Hypothalamus (tissue), 51 donors: ENCODE measurements at regions not wholly inside any gene's neighbourhood (a gene's known extent, or its start where the extent isn't known, plus 50 kb on each side); places are given as distances from the start of the nearest gene placed in this dataset.

Source experiments
- DNase-seq, 51 donors: peaks; one replicate each; lab custom pipeline; 2025; lab: John Stamatoyannopoulos, UW

GRCh38 chr3:34686541-34686940 is 888.1 kb downstream of the PDCD6IP start:
- no peak for DNase-seq

- no peak for DNase-seq
Measured at GRCh38 chr3:34687671-34688070, 889.2 kb downstream of the PDCD6IP start.

DNA sequence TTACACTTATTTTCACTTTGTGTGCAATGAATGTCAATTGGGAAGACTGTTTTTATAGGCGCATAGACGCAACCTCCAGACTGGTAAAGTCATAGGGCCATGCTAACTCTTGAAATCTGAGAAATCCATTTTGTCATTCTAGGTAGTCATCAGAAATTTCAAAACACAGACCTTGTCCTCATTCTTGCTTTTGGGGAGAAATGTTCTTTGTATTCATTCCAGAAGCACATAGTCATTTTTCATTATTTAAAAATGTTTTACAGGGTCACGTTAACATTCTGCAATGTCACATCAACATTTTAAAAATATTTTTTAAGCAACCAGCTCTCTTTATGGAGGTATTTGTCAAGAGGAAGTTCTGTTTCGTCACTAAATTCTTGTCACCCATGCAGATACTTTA is 898.4 kb downstream of the PDCD6IP start:
- no peak for DNase-seq

- DNase-seq, result no peak
Measured at GRCh38 chr3:34703053-34703452, 904.6 kb downstream of the PDCD6IP start.

DNA sequence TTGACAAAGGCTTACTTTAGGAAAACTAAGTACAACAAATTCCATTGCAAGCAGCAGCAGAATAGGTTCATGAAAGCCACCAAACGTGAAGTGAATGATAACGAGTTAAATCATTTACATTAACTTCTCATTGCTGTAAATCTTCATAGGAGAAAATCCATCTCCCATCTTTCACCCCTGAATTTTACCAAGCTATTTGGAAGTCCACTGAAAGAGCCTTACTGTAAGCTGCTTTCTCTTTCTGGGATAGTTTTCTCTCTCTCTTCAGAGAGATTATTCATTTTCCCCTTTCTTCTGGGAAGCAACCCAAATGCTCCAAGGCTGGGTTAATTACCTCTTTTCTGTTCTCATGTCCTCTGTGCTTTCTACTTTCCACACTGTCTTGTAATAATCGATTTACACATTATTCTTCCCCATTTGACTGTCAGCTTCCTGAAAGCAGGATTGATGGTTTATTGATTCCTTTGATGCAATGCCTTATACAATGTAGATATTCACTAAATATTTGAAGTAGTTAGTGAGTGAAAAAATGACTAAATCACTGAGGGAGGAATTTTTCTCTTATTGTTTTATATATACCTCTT is 914.3 kb upstream of the ARPP21 start:
- no peak for DNase-seq

DNA sequence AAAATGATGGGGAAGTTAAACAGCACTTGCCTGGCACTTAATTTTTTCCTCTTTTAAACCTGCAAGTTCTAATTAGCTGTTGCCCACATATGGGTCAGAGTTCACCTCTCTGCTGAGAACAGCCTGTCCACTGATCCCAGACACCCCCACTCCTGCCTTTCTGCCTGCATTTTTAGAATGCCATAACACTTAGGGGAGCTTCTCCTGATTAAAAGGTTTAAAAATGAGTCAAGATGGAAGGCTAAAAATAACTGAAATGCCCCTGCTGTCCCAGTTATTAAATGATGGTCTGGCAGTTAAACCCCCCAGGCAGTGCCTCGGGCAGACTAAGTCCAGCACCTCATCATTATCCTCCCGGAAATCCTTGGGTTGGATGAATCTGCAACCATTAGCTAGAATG is 913.6 kb upstream of the ARPP21 start:
- DNase-seq, result no peak

DNA sequence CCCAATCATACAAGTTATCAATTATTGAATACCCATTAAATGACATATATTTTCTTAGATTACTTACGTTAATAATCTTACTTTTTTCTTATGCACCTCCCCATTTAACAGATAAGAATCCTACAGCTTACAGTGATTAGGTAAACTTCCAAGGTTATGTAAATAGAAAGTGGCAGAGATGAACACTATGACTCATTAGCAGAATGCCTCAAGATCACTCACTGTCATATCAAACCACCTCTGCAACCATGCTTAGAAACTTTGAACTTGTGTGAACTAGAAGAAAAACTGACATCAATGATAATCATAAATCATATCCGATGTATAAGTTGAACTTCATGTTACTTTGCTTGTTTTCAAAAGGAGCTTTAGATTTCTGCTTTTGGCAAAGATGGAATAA is 911.6 kb upstream of the ARPP21 start:
- no peak for DNase-seq

- no peak for DNase-seq
Measured at GRCh38 chr3:34742151-34742550, 897.2 kb upstream of the ARPP21 start.

GRCh38 chr3:34758630-34759261 is 880.6 kb upstream of the ARPP21 start:
- DNase-seq, result no peak

- no peak for DNase-seq
Measured at GRCh38 chr3:34777386-34777785, 861.9 kb upstream of the ARPP21 start.

DNA sequence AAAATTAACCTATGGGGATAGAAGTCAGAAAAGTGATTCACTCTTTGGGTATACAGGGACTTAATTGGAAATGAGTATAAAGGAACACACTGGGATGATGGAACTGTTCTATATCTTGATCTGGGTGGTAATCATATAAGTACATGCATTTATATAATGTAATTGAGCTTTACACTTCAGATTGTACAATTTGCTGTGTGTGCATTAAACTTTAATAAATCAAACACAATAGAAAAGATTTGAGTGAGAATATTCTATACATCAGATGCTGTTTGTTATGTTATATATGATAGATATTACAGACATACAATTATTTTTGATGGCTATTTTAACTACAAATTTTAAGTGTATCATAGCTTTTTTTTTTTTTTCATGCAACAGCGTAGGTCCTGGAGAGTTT is 860.2 kb upstream of the ARPP21 start:
- DNase-seq, result no peak

- no peak for DNase-seq
Measured at GRCh38 chr3:34780294-34780693, 859.0 kb upstream of the ARPP21 start.

GRCh38 chr3:34780973-34781372 is 858.4 kb upstream of the ARPP21 start:
- DNase-seq, result no peak

GRCh38 chr3:34782871-34783270 is 856.5 kb upstream of the ARPP21 start:
- no peak for DNase-seq

- no peak for DNase-seq
Measured at GRCh38 chr3:34783876-34784275, 855.4 kb upstream of the ARPP21 start.

DNA sequence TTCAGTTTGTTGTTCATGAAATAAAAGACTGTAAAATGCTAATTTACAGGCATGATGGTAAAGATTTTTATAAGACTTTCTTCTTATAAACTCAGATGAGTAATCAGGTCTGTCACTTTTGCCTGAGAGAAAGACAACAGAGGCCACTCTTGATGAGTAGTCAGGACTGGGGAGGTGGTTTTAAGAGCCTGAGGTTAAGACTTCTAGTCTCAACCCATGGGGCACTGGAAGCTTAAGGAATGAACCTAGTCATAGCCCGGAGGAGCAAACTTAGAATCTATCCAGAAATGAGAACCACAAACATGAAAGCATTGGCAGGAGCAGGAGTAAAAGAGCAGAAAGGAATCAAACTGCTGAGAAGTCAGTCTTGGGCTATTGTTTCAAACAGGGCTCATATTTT is 846.3 kb upstream of the ARPP21 start:
- no peak for DNase-seq

DNA sequence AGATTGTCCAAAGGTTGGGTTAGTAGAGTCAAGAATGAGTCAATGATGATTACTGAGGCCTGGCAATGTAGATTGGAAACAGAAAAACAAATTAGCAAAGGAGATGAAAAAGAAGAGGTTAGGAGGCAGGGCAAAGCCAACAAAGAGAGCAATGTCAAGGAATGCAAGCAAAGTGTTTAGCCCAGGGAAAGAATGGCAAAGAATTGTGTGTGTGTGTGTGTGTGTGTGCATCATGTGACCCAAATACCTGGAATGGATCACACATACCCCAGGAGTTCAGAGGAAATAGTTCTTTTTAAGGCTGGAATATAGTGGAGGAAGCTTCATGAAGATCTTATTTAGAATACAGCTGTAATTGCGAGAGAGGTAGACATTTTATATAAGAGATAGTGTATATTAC is 831.7 kb upstream of the ARPP21 start:
- no peak for DNase-seq

DNA sequence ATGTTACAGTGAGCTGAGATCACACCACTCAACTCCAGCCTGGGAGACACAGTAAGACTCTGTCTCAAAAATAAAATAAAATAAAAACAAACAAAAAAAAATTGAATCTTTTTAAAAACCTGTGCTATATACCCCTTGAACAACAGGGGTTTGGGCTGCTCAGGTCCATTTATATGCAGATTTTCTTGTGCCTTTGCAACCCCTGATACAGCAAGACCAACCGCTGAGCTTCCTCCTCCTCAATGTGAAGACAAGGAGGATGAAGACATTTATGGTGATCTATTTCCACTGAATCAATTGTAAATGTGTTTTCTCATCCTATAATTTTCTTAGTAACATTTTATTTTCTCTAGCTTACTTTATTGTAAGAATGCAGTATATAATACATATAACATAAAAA is 831.0 kb upstream of the ARPP21 start:
- no peak for DNase-seq

- DNase-seq, result no peak
Measured at GRCh38 chr3:34828847-34829246, 810.5 kb upstream of the ARPP21 start.

- no peak for DNase-seq
Measured at GRCh38 chr3:34832865-34833508, 806.3 kb upstream of the ARPP21 start.

GRCh38 chr3:34837848-34838741 is 801.2 kb upstream of the ARPP21 start:
- no peak for DNase-seq
